LNCAP (cell line): ENCODE measurements at regions not wholly inside any gene's neighbourhood (a gene's known extent, or its start where the extent isn't known, plus 50 kb on each side); places are given as distances from the start of the nearest gene placed in this dataset.

ENCODE experiments used
- CTCF ChIP-seq: fragments of 450-650 bp; IDR thresholded peaks from 2 replicates; pipeline ENCODE4 v1.5.1; 2017; ENCODE audit warnings: mild to moderate bottlenecking

DNA sequence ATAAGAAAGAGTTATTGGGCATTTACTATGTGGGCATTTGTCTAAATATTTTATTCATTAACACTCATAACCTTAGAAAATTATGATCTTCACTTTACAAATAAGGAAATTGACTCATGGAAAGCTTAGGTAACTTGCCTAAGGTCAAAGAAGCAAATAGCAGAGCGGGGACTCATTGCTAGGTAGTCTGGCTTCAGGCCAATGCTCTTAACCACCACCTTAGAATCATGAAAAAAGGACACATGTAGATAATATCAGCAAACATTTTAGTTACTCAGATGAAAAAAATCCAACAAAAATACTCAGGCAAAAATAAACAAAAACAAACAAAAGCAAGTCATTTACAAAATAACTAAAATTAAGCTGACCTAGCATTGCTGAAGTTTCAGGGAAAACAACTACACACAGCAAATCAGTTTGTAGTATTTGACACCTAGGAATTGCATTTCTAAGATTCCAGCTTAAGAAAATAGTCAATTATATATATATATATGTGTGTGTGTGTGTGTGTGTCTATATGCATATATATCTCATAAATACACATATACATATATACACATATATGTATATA is 166.0 kb downstream of the HMHB1 start:
- no peak for TF ChIP-seq CTCF

DNA sequence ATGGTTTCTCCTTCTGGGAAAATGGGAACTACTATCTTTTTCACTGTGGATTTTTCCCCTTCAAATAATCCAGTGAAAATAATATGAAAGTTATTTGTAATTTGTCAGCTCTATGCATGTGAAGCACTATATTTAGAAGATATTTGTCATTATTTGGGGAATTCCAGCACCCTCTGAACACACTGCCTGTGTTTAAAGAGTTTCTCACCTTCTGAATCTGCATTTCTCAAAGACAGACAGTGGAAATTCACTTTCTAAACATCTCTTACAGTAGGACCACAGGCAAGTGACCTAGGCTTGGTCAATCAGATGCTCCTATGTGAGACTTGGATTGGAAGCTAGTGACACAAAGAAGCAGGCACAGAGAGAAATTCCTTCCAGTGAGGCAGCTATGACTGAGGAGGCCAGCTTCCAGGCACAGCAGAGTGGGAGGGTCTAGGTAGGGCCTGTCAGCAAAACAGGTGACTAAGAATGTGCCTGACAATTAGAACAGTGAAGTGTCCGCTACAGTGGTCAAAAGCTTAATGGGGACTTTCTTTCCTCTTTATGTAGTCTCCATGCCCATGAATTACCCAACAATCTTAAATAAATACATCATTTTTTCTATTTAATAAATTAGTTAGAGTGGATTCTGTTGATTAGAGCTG is 167.2 kb downstream of the HMHB1 start:
- TF ChIP-seq CTCF, result no peak

DNA sequence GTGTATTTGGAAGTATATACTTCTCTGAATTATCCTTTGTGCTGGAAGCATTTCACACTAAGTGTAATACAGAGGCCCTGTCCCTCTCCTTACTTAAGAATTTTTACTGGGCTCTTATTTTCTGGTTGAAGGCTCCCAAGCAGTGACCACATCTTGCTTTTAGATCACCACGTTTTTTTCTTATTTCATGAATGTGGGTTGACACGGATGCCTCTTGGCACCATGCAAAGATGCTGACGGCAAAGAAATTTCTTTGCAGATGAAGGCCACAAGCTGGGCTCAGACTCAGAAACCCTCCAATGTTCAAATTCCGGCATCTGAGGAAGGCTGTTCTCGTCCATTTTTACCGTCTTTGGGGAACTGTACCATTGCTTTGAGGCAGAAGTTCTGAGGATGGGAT is 168.5 kb downstream of the HMHB1 start:
- no peak for TF ChIP-seq CTCF

DNA sequence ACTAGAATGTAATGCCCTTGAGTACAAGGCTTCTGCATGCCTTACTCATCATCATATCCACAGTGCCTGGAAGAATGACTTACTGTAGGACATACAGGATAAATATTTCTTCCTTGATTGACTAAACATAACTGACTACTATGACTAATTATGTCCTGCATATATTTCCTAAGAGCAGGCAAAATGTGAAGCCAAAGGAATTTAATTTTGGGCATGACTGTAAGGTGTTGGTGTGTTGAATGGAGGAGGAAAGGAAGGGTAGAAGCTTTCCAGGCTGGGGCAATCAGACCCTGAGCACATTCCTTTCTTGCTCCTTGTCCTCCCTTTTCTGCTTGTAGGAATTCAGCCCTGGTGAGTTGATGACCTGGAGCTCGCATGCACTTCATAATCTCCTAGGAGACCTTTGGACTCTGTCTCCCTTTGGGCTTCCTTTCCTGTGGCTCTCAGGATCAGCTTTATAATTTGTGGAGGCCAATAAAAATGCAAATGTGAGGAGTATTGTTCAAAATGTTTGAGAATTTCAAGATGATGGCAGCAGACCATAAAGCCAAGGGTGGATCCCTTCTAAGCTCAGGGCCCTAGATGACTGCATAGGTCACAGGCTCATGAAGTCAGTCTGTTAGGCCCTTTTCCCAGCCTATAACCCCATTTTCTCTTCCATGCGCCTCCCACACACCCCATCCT is 174.0 kb downstream of the HMHB1 start:
- TF ChIP-seq CTCF, result no peak

DNA sequence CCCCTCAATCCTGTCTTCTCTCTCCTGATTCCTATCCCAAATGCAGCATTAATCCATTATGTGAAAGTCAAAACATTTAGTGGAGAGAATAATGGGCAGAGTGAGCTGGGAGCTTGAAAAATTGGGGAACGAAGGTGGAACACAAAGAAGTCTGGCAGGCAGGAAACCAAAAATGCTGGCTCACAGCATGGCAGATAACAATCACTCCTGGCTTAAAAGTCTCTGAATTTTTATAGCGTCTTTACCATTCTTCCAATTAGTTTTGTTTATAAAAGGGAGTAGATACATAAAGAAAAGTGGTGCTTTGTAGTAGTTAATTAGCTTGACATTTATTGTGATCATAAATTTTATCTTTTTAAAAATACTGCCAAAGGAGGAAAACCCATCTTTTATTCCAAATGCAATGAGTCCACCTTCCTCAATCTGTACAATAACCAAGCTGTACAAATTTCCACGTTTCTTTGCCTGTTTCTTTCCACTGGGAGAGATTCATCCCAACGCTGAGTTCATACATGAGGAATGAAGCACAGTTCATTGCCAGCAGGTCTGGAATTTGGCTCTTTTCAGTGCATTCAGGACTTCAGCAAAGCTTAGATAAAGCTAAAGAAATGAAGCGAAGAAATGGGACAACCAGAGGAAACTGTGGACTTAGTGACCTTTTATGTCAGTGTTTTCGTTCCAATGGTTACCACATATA is 174.7 kb downstream of the HMHB1 start:
- no peak for TF ChIP-seq CTCF

DNA sequence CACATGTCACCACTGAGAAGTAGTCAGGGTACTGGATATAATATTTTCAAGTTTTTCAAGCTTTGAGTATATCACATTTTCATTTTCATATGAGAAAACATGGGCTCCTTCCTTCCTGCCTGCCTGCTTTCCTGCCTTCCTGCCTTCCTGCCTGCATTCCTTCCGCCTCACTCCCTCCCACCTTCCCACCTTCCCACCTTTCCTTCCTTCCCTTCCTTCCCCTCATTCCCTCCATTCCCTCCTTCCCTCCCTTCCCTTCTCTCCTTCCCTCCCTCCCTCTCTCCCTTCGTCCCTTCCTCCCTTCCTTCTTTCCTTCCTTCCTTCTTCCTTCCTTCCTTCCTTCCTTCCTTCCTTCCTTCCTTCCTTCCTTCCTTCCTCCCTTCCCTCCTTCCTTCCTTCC is 175.3 kb downstream of the HMHB1 start:
- no peak for TF ChIP-seq CTCF

DNA sequence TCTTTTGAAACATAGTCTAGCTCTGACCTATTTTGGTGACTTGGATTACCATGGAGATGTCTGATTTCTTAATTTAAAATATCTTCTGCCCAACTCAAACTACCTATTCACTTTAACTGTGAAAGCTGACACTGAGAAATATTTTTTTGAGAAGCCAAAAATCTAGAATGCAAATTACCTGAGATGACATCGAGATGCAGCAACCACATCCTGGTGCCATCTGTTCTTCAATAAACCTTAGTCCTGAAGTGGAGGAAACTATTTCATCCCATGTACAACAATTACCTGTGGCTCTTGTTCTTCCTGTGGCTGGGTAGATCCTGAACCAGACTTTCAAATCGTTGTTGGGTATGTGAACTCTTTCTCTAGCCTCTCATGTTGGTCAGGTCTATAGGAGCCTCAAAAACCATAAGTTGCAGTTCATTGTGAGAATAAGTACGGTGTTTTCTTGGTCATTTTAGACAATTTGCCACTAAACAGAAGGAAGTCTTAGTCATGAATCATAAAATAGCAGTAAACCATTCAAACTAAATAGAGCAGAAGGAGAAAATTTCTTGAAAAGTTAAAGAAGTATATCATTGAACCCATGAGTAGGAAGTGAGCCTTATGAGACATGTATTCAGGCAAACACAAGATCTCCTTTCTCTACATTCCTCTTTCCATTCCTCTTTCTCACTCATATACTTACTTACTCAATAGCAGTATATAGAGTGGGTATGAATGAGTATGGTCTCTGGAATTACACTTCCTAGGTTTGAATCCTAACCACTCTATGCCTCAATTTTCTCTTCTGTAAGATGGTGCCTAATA is 176.0 kb downstream of the HMHB1 start:
- no peak for TF ChIP-seq CTCF
